ENCODE measurements at regions not wholly inside any gene's neighbourhood (a gene's known extent, or its start where the extent isn't known, plus 50 kb on each side); places are given as distances from the start of the nearest gene placed in this dataset.
"Not testable (repeated sequence)": the region's sequence is repeated elsewhere in the genome, so short reads cannot be mapped to it uniquely, and the experiment has no call there.

DNA sequence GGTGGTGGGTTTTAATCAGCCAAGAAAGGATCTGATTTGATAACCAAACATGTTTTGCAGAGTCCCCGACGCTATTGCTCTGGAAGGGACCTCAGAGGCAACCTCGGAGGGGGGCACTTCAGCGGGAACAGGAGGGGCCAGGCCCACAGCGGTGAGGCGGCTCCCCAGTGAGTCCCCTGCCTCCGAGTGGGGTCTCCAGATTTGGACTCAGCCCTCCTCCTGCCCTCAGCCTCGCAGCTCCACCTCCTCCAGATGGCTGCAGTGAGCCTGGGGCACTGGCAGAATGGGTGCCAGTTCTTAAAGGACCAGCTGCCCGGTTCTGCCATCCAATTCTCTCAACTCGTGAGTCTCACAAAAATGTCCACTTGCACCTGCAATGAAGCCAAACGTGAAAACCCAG lies 61.0 kb upstream of the NANOS1 start:
- no peak for DNase-seq

DNA sequence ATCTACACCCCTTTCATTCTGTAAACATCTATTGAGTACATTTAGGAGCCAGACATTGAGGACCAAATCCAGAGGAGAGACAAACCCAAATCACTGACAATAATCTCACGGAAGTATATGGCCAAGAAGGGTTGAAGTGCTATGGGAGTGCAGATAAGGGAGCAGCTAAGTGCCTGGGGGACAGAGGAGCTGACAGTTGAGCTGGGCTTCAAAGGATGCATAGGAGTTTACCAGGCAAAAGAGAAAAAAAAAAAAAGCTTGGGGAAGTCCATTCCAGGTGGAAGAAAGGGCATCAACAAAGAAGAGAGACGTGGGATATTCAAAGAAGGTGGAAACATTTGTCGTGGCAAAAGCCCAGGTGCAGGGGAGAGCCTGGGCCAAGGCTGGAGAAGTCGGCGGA lies 60.5 kb upstream of the NANOS1 start:
- no peak for DNase-seq

DNA sequence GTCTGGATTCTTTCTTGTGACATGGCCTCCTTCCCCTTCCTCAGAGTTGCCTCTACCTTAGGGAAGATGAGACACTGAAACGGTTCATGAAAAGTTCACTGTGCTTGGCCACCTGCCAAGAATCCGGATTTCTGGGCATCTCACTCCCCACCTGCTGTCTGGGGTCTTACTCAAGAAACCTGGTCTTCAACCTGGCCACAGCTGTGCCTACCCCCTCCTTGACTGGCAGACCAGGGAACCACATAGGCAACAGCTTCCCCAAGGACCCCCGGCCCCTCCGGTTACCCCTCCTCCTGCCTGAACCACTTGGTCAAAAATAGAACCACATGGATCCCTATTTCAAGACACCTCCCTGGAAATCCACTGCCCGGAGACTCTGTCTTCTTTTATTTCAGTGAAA lies 58.7 kb upstream of the NANOS1 start:
- DNase-seq = no peak

DNA sequence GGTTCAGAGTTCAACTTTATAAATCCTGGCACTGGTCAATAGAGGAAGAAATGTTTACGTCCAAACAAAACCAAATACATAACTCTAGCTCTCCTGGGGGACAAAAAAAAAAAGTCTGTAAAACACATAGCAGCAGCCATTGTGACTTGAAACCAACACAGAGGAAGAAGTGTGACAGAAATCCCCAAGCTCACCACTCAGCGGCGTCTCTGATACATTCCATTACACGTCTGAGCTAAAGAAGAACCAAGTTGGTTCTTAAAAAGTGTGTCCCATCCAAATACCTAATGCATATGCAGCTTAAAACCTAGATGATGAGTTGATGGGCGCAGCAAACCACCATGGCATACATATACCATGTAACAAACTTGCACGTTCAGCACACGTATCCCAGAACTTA lies 58.3 kb upstream of the NANOS1 start:
- DNase-seq = no peak

DNA sequence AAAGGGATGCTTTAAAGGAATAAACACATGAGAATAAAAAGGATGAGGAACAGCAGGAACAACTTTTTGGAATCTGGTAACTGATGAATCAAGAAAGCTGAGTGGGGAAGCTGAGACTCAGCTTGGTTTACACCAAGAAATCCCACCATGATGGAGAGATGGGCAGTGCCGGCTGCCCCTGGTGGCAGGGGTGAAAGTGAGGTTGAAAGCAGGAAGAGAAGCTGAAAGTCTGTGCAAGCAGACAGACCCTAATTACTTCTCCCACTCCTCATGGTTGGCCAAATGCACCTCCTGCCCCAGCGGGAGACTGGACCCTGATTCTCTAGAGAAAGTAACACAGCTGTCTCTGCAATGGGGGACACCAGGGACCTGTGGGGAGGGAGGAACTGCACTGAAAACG lies 57.6 kb upstream of the NANOS1 start:
- no peak for DNase-seq

DNA sequence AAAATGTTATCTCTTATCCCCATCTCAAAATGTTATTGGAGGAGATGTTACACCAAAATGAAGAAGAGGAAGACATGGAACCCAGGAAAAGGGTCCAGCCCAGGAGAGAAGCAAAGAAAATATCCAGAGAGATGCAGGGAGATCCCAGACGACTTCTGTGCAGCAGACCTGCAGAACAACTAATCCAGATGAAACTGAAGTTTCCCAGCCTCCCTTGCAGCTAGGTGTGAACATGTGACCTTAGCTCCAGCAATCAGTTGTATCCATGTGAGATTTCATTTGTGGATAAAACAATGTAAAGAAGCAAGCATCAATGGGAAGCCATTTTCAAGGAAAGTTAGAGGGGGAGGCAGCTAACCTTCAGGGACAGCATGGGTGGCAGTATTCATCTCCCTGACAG lies 55.8 kb upstream of the NANOS1 start:
- no peak for DNase-seq

DNA sequence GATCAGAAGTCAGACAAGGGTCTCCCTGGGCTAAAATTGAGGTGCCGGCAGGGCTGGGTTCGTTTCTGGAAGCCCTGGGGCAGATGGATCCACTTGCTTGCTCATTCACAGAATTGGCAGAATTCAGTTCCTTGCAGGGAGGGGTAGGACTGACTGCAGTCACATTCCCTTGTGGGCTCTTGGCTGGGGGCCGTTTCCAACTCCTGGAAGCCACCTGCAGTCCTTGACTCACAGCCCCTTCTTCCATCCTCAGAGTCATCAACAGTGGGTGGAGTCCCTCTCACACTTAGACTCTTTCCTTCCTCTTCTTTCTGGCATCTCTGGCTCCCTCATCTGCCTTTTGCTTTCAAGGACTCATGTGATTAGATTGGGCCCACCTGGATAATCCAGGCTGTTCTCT lies 54.6 kb upstream of the NANOS1 start:
- DNase-seq = no peak

DNA sequence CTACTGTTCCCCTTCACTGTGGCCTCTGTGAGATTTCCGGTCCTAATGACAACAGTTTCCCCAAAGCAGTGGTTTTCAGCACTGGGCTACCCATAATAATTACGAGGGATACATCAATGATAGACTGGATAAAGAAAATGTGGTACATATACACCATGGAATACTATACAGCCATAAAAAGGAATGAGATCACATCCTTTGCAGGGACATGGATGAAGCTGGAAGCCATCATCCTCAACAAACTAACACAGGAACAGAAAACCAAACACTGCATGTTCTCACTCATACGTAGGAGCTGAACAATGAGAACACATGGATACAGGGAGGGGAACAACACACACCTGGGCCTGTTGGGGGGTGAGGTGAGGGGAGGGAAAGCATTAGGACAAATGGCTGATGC lies 53.3 kb upstream of the NANOS1 start:
- not testable (repeated sequence) for DNase-seq

DNA sequence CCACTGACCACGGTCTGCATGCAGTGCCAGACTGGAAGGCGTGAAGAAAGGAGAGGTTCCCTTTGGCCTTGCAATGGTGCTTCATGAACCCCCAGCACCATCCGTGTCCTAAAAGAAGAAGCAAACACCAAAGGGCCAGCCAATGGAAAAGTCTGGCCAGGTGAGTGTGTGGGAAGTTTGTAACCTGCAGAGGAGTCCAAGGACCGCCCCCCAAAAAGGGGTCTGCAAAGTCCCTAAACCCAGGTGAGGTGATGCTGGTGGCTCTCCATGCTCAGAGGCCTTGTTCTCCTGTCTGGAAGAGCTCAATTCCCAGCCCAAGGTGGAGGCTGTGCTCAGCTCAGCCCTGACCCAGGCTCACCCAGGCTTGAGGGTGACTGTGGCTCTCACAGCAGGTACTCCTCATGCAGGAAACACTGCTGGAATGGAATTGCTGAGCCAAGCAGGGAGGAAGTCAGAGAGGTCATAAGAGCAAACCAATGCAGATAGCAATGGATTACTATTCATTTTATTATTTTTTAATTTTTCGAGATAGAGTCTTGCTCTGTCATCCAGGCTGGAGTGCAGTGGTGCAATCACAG lies 52.4 kb upstream of the NANOS1 start:
- no peak for DNase-seq

DNA sequence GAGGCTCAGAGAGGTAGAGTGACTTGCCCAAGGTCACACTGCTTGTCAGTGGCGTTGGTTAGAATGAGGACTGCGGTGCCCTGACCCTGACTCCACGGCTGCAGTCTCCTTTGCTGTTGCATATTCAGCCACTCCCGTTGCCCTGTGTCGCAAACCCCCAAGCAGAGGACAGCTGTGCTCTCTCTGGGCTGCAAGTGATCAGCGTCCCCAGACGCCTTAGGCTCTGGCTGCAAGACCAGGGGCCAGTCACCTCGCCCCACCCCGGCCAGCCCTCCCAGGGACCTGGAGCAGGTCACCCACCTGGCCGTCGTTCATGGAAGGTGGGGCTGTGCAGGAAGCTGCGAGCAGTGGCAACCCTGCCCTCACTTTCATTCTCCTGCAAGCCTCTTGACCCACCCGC lies 51.7 kb upstream of the NANOS1 start:
- no peak for DNase-seq

DNA sequence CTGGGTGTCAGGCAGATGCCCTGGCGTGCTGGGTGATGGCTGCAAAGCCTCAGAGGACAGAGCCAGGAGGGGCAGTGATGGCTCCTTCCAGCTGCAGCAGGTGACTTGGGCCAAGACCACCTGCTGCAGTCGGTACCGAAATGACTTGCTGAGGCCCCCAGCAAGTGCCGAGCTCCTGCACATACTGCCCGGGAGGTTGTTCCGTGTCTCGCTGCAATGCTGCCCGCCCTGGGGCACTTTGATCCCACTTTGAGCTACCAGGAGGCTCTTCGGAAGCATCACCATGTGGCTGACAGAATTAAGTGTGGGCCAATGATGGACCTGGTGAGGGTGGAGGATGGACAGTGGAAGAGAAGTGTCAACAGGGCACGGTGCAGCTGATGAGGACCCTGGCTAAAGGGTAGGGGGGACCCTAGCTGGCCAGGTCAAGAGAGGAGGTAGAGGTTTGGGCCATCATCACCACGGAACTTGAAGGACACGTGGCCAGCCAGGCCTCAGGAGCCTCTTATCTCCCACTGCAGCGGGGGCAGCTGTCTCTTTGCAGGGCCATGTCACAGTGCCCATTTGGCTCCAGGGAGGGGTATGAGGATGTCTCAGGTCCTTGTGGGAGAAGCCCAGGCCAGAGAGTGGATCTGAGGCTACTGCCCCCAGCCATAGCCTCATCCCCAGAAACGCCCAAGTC lies 51.1 kb upstream of the NANOS1 start:
- DNase-seq = no peak

DNA sequence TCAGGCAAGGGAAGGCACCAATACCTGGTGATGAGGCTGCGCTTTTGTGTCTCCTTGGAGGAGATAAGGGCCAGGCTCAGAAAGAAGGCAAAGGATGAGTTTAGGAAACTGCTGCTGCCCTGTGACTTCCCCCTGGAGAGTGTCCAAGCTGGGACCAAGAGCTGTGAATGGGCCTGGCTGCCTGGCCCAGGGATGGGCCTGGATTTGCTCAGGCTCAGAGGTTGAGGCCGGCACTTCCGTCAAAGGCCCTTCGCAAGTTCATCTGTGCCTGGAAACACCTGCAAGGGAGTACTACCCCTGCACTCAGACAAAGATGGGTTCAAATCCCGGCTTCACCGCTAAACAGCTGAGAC lies 50.5 kb upstream of the NANOS1 start:
- no peak for DNase-seq

DNA sequence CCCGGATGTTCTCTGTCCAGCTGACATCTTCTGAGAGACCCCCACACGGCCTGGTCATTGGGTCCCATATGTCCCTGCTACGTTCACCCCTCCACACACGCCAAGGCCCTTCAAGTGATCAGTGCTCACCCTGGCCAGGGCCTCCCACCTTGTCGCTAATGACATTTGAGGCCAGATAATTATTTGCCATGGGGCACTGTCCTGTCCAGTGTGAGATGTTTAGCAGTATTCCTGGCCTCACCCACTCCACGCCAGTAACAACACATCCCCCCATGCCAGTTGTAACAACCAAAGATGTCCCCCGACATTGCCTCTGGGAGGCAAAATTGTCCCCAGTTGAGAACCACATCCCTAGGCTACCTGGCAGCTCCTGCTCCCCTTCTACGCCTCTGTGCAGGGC lies 49.9 kb upstream of the NANOS1 start:
- no peak for DNase-seq
